Uterus (tissue), 3 donors: ENCODE measurements at regions not wholly inside any gene's neighbourhood (a gene's known extent, or its start where the extent isn't known, plus 50 kb on each side); places are given as distances from the start of the nearest gene placed in this dataset.
"Not testable (repeated sequence)": the region's sequence is repeated elsewhere in the genome, so short reads cannot be mapped to it uniquely, and the experiment has no call there.

ENCODE experiments used
- DNase-seq, 2 donors: peaks; one replicate each; pipeline ENCODE4 v3.0.0-alpha.2; 2019 to 2020
- H3K27ac ChIP-seq, 2 donors: fragments of 200-600 bp; sonication (generic); 1 replicate in 1 of 2; 2 replicates in 1 of 2; pipeline ENCODE4 v1.5.1; 2016 to 2018
- H3K27me3 ChIP-seq, 2 donors: fragments of 200-600 bp; sonication (generic); one replicate each; pipeline ENCODE4 v1.5.1; 2018 to 2019; ENCODE audit warnings: control low read depth in 1 of 2
- H3K36me3 ChIP-seq, 2 donors: fragments of 200-600 bp; sonication (generic); one replicate each; pipeline ENCODE4 v1.5.1; 2019; ENCODE audit warnings: control low read depth in 1 of 2
- H3K4me1 ChIP-seq, 2 donors: fragments of 200-600 bp; sonication (generic); one replicate each; pipeline ENCODE4 v1.5.1; 2018 to 2019; ENCODE audit warnings: control low read depth in 1 of 2
- H3K4me3 ChIP-seq, 2 donors: fragments of 200-600 bp; sonication (generic); 1 replicate in 1 of 2; 2 replicates in 1 of 2; pipeline ENCODE4 v1.5.1; 2018 to 2019; ENCODE audit warnings: mild to moderate bottlenecking in 1 of 2
- H3K9me3 ChIP-seq, 2 donors: fragments of 200-600 bp; sonication (generic); one replicate each; pipeline ENCODE4 v1.5.1; 2019; ENCODE audit warnings: control low read depth in 1 of 2
- POLR2A ChIP-seq, 2 donors: fragments of 450-650 bp; IDR thresholded peaks; one replicate each; pipeline ENCODE4 v1.6.1; 2016; ENCODE audit warnings: antibody characterized with exemption in 2 of 2, mild to moderate bottlenecking in 1 of 2, moderate library complexity in 1 of 2
- intact Hi-C: fragments of 100-400 bp; cut with DNase I; formaldehyde crosslinking; loops from one replicate; pipeline ENCODE4 v1.15.1; 2023; ENCODE audit warnings: low total_unique reads
- TF ChIP-seq, protein P1 (sequence below), 4 experiments: fragments of 200-600 bp in 2 of 4; fragments of 450-650 bp in 2 of 4; sonication (generic) in 2 of 4; IDR thresholded peaks; one replicate each; pipeline ENCODE4 v1.5.1; 2016 to 2019; ENCODE audit warnings: antibody characterized with exemption in 4 of 4, mild to moderate bottlenecking in 2 of 4, moderate library complexity in 1 of 4
- donor health status: DM: yes; HTN: yes; CAD: no.

DNA sequence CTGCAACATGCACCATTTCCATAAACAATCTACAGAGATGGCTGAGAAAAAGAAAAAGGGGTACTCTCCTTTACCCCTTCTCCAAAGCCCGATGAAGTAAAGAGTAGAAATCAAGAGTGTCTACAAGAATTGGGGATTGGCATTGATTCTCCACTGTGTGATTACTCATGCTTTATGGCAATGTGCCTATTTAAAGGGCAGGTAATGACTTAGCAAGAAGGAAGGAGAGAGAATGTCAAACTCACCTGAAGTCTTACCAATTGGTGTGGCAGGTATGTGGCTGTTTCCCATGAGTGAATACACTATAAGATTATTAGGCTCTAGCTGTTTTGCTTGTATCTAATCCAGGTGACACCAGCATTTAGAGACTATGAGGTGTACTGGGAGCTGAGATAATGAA is 275.3 kb downstream of the CCER1 start:
- Histone ChIP-seq H3K4me1 (no peaks in the 10 kb centered on the region), H3K27ac (no peak overlapping the region), H3K4me3 (no peak overlapping the region), H3K36me3 (no peaks in the 10 kb centered on the region), H3K9me3 (no peaks in the 10 kb centered on the region), H3K27me3 (no peaks in the 10 kb centered on the region)
- TF ChIP-seq POLR2A (IDR thresholded peaks at IDR 0.05) = no peak
- TF ChIP-seq, protein P1, sequence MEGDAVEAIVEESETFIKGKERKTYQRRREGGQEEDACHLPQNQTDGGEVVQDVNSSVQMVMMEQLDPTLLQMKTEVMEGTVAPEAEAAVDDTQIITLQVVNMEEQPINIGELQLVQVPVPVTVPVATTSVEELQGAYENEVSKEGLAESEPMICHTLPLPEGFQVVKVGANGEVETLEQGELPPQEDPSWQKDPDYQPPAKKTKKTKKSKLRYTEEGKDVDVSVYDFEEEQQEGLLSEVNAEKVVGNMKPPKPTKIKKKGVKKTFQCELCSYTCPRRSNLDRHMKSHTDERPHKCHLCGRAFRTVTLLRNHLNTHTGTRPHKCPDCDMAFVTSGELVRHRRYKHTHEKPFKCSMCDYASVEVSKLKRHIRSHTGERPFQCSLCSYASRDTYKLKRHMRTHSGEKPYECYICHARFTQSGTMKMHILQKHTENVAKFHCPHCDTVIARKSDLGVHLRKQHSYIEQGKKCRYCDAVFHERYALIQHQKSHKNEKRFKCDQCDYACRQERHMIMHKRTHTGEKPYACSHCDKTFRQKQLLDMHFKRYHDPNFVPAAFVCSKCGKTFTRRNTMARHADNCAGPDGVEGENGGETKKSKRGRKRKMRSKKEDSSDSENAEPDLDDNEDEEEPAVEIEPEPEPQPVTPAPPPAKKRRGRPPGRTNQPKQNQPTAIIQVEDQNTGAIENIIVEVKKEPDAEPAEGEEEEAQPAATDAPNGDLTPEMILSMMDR (IDR thresholded peaks at IDR 0.05) = no peak
- DNase-seq = no peak
- intact Hi-C loops = no loop called here

GRCh38 chr12:90677552-90677951 is 277.4 kb downstream of the CCER1 start:
- intact Hi-C loops = no loop called here
- no peaks in the 10 kb centered on the region for H3K36me3 ChIP-seq
- H3K4me1 ChIP-seq = no peaks in the 10 kb centered on the region
- no peak overlapping the region for H3K27ac ChIP-seq
- no peaks in the 10 kb centered on the region for H3K9me3 ChIP-seq
- H3K4me3 ChIP-seq = no peak overlapping the region
- TF ChIP-seq POLR2A (IDR thresholded peaks at IDR 0.05) = no peak
- TF ChIP-seq, protein P1 (IDR thresholded peaks at IDR 0.05) = no peak
- DNase-seq = no peak
- H3K27me3 ChIP-seq = no peaks in the 10 kb centered on the region

DNA sequence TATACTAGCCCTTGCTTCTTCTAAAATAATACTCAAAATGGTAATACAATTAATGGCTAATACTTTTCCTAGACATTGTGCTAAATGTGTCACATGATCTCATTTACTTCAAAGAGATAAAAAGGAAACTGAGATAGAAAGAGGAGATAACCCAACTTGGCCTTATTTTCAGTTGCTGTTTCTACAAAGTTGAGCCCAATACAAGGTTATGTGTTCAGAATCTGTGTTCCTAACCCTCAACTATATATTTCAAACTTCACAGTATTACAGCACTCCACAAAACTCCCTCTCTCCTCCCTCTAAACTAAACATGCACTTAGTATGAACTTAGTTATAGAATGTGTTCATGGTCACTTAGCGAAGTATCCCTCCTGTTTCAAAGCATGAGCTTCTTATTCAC is 277.9 kb downstream of the CCER1 start:
- H3K27ac ChIP-seq = no peak overlapping the region
- H3K27me3 ChIP-seq = no peaks in the 10 kb centered on the region
- no peak overlapping the region for H3K4me3 ChIP-seq
- H3K9me3 ChIP-seq = no peaks in the 10 kb centered on the region
- no peaks in the 10 kb centered on the region for H3K4me1 ChIP-seq
- no peaks in the 10 kb centered on the region for H3K36me3 ChIP-seq
- DNase-seq = no peak
- intact Hi-C loops = no loop called here
- TF ChIP-seq POLR2A (IDR thresholded peaks at IDR 0.05) = no peak
- TF ChIP-seq, protein P1 (IDR thresholded peaks at IDR 0.05) = no peak

GRCh38 chr12:90675106-90675505 is 279.9 kb downstream of the CCER1 start:
- DNase-seq = no peak
- no peaks in the 10 kb centered on the region for H3K9me3 ChIP-seq
- no peak overlapping the region for H3K4me3 ChIP-seq
- no peaks in the 10 kb centered on the region for H3K4me1 ChIP-seq
- H3K36me3 ChIP-seq = no peaks in the 10 kb centered on the region
- intact Hi-C loops = no loop called here
- H3K27ac ChIP-seq = no peak overlapping the region
- H3K27me3 ChIP-seq = no peaks in the 10 kb centered on the region
- TF ChIP-seq POLR2A (IDR thresholded peaks at IDR 0.05) = no peak
- TF ChIP-seq, protein P1 (IDR thresholded peaks at IDR 0.05) = no peak

GRCh38 chr12:90672081-90672480 is 282.9 kb downstream of the CCER1 start:
- Histone ChIP-seq H3K4me3 (no peak overlapping the region), H3K27me3 (no peaks in the 10 kb centered on the region), H3K36me3 (no peaks in the 10 kb centered on the region), H3K27ac (no peak overlapping the region), H3K9me3 (no peaks in the 10 kb centered on the region), H3K4me1 (no peaks in the 10 kb centered on the region)
- DNase-seq = no peak
- TF ChIP-seq, protein P1 (IDR thresholded peaks at IDR 0.05) = no peak
- no peak for TF ChIP-seq POLR2A (IDR thresholded peaks at IDR 0.05)
- intact Hi-C loops = no loop called here

GRCh38 chr12:90663949-90664348 is 291.0 kb downstream of the CCER1 start:
- H3K9me3 ChIP-seq, H3K4me3 ChIP-seq, H3K36me3 ChIP-seq, H3K27ac ChIP-seq, H3K4me1 ChIP-seq, DNase-seq, H3K27me3 ChIP-seq, intact Hi-C loops: not testable (repeated sequence)
